Spinal cord (tissue), 9 donors: ENCODE measurements at regions not wholly inside any gene's neighbourhood (a gene's known extent, or its start where the extent isn't known, plus 50 kb on each side); places are given as distances from the start of the nearest gene placed in this dataset.

Experiments used
- DNase-seq, 6 donors: peaks; one replicate each; pipeline versions ENCODE4 v3.0.0 to v3.0.0-alpha.2; 2013 to 2015; ENCODE audit warnings: low spot score in 6 of 6, low read depth in 4 of 6
- H3K27ac ChIP-seq: one replicate; pipeline ENCODE4 v1.5.1; 2013; ENCODE audit warnings: low read depth, low read length, control low read depth
- H3K27me3 ChIP-seq: one replicate; pipeline ENCODE4 v1.6.1; 2013; ENCODE audit warnings: low read length; ENCODE audit not compliant: control insufficient read depth, insufficient read depth
- H3K36me3 ChIP-seq: one replicate; pipeline ENCODE4 v1.6.1; 2013; ENCODE audit warnings: low read length; ENCODE audit not compliant: control insufficient read depth, insufficient read depth
- H3K4me1 ChIP-seq: one replicate; pipeline ENCODE4 v1.6.1; 2013; ENCODE audit warnings: low read length; ENCODE audit not compliant: control insufficient read depth, insufficient read depth
- H3K4me3 ChIP-seq: one replicate; pipeline ENCODE4 v1.5.1; 2013; ENCODE audit warnings: low read depth, low read length, control low read depth
- H3K9me3 ChIP-seq: one replicate; pipeline ENCODE4 v1.6.1; 2013; ENCODE audit warnings: low read length; ENCODE audit not compliant: control insufficient read depth, insufficient read depth
- WGBS: methylation state at CpG from one replicate; pipeline ENCODE4 v1.1.5; 2013; ENCODE audit warnings: missing lambda C conversion rate; ENCODE audit not compliant: insufficient coverage; 5-methylcytosine and 5-hydroxymethylcytosine counted together
- donor health status: healthy.

DNA sequence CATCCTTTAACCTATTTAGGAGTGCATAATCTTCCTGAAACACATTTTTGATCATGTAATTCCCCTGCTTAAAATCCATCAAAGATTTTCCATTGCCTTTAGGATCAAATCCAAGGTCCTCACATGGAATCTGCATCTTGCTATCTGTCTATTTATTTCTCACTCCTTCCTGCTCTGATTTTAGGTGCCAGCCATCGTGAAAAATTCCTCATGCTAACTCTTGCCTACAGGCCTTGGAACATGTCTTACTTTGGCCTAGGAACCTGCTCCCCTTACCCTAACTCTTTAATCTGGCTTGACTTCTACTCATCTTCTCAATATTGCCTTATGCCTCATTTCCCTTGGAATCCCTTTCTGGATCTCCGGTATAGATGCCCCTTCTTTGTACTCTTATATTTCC is 1074.3 kb downstream of the TTLL7 start:
- peak in 1 of 6 donors; percentile 59 for DNase-seq
- Histone ChIP-seq H3K27me3 (no peaks in the 10 kb centered on the region), H3K36me3 (no peaks in the 10 kb centered on the region), H3K27ac (no peak overlapping the region), H3K4me3 (no peak overlapping the region), H3K9me3 (peaks cover 2% of the 10 kb centered on the region), H3K4me1 (no peaks in the 10 kb centered on the region)
- WGBS = 91% methylated on average over 2 of the region's 2 CpGs

DNA sequence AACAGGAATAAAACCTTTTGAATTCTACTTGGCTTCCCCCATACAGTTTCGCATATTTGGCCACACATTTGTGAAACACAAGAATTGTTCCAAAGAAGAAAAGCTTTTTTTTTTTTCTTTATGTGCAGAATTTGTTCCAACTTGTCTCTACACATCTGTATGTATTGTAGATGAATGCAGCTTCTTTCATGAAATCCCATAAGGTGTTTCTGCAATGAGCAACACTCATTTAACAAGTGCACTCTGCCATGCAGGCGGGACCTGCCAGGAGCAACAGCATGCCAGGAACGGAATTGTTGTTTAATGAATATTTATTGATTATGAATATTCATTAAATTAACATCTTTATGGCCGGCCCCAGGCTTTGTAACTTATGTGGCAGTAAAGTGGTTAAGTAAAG is 1075.0 kb downstream of the TTLL7 start:
- Histone ChIP-seq H3K4me1 (no peaks in the 10 kb centered on the region), H3K36me3 (no peaks in the 10 kb centered on the region), H3K27me3 (no peaks in the 10 kb centered on the region), H3K9me3 (peaks cover 2% of the 10 kb centered on the region), H3K4me3 (no peak overlapping the region), H3K27ac (no peak overlapping the region)
- WGBS = no CpG with 5 or more reads among the region's 4 CpGs
- DNase-seq = peak in 1 of 6 donors; percentile 75

DNA sequence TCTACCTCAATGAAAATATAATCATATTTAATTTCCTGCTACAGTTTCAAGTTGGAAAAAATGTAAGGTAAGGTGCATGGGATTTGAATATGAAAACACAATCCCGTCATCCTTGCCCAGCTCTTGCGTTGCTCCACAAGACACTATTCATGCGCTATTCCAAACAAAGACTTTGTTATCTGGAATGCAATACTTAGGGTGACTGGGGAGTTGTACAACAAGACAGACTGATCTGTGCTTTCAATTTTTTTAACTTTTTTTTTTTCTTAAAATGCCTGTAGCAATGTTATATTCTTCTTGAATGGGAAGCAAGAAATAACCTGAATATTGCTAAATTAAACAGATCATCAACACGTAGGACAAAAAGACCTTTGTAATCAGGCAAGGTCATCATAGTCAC is 1077.2 kb downstream of the TTLL7 start:
- Histone ChIP-seq H3K4me1 (no peaks in the 10 kb centered on the region), H3K4me3 (no peak overlapping the region), H3K27ac (no peak overlapping the region), H3K9me3 (no peaks in the 10 kb centered on the region), H3K27me3 (no peaks in the 10 kb centered on the region), H3K36me3 (no peaks in the 10 kb centered on the region)
- no peak for DNase-seq
- WGBS = no CpG with 5 or more reads among the region's 4 CpGs

DNA sequence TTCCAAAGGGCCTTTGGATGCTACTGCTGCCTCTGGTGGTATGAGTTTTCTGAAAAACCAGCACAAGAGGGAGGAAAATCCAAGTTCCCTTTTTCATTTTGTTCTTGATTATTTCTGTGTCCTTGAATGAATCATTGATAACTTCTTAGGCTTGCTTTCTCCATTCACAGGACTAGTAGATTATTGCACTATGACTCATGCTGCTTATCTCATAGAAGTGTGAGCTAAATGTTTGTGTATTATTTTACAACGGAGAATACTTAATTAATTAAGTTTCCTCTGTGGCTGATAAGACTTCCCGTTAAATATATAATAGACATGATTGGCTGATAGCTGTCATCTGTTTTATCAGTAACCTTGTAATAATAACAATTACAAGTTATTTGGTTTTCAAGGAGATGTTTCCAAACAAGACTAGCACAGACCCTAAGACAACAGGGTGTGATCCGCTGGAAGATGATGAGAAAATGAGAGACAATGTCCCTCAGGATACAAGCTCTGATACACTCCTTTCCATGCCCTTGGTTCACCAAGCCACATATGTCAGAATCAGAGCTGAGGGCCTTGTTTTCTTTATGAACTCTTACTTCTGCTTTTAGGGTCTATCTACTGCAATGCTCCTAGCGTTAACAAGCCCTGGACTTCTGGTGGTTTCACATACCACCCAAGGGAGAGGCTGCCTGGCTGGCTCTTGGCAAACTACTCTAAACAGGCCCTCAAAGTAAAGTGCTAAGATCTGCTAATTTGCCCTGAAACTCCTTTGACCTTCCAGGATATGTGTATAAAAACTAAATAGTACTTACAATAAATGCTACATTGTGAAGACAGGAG is 1078.3 kb downstream of the TTLL7 start:
- no peaks in the 10 kb centered on the region for H3K36me3 ChIP-seq
- H3K4me3 ChIP-seq = no peak overlapping the region
- no peaks in the 10 kb centered on the region for H3K27me3 ChIP-seq
- H3K4me1 ChIP-seq = no peaks in the 10 kb centered on the region
- 100% methylated on average over 1 of the region's 4 CpGs for WGBS
- DNase-seq = no peak
- H3K27ac ChIP-seq = no peak overlapping the region
- H3K9me3 ChIP-seq = no peaks in the 10 kb centered on the region

DNA sequence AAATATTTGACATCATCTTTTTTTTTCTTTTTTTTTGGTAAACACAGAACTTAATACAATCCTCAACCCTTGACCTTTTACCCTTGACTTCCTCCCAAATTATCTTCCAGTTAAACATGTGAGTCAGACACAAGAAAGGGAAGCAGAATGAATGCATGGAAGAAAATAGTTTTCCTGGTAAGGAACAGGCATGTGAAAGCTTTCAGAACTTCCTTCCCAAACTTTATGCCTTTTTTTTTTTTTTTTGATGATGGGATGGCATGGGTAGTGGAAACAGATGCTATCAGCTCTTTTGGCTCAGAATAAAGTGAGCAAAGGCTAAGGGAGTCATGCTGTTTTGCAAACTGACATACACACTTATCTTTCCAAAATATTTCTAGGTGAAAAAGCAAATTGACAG is 1079.1 kb downstream of the TTLL7 start:
- no peaks in the 10 kb centered on the region for H3K4me1 ChIP-seq
- DNase-seq = peak in 1 of 6 donors; percentile 62
- H3K9me3 ChIP-seq = no peaks in the 10 kb centered on the region
- no peak overlapping the region for H3K27ac ChIP-seq
- no peaks in the 10 kb centered on the region for H3K36me3 ChIP-seq
- H3K27me3 ChIP-seq = no peaks in the 10 kb centered on the region
- H3K4me3 ChIP-seq = no peak overlapping the region

DNA sequence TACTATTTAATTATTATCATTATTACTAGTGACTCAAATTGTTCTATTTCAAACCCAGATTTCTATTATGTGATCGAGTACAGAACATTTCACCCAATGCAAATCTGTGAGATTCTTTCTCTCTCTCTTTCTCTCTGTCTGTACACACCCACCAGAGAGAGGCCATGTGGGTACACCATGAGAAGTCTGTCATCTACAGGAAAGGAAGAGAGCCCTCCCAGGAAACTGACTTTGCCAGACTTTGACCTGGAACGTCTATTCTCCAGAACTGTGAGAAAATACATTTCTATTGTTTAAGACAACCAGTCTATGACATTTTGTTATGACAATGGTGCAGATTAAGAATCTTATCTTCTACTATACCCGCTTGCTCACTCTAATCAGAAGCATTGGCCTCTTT is 1091.6 kb downstream of the TTLL7 start:
- Histone ChIP-seq H3K4me1 (no peaks in the 10 kb centered on the region), H3K36me3 (no peaks in the 10 kb centered on the region), H3K27me3 (no peaks in the 10 kb centered on the region), H3K9me3 (peaks cover 2% of the 10 kb centered on the region), H3K4me3 (no peak overlapping the region), H3K27ac (no peak overlapping the region)
- DNase-seq = no peak
- WGBS = no CpG with 5 or more reads among the region's 3 CpGs

DNA sequence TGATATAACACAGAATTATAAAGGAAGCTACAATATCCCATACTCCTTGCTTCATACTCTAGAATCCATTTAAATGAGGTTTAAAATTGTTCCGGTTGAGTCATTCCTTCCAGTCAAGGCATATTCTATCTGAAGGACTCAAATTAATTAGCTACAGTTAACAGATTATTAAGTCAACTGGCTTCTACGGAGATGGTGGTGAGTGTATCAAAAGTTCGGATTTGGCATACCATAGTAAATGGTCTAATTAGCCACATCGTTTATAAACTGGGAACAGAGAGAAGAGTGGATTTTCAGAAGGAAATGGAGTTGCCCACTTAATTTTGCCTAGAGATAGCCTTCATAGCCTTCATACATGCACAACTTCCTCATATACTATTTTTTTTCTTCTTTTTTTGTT is 1095.3 kb downstream of the TTLL7 start:
- no peaks in the 10 kb centered on the region for H3K9me3 ChIP-seq
- H3K4me3 ChIP-seq = no peak overlapping the region
- H3K36me3 ChIP-seq = no peaks in the 10 kb centered on the region
- no CpG with 5 or more reads among the region's 4 CpGs for WGBS
- H3K4me1 ChIP-seq = no peaks in the 10 kb centered on the region
- no peak overlapping the region for H3K27ac ChIP-seq
- no peaks in the 10 kb centered on the region for H3K27me3 ChIP-seq
- DNase-seq = no peak

DNA sequence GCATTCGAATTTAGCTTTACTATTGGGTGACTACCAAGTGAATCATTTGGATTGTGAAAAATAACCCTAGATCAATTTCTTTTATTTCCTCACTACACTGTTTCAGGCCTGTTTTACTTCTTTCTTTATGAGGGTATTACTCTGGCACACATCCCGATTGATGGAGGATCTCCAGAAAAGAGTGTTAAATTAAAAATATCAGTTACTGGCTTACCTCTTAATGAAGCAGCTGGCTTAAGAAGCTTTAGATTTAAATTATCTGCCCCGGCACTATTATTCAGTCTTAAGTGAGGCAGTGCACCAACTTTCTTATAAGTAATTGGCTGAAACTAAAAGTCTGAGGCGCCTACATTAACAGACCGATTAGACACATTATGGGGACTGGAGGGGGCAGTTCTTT is 1097.4 kb downstream of the TTLL7 start:
- WGBS = no CpG with 5 or more reads among the region's 5 CpGs
- Histone ChIP-seq H3K27me3 (no peaks in the 10 kb centered on the region), H3K9me3 (no peaks in the 10 kb centered on the region), H3K4me3 (no peak overlapping the region), H3K36me3 (no peaks in the 10 kb centered on the region), H3K27ac (no peak overlapping the region), H3K4me1 (no peaks in the 10 kb centered on the region)
- DNase-seq = peak in 2 of 6 donors; percentile 44 to 68

DNA sequence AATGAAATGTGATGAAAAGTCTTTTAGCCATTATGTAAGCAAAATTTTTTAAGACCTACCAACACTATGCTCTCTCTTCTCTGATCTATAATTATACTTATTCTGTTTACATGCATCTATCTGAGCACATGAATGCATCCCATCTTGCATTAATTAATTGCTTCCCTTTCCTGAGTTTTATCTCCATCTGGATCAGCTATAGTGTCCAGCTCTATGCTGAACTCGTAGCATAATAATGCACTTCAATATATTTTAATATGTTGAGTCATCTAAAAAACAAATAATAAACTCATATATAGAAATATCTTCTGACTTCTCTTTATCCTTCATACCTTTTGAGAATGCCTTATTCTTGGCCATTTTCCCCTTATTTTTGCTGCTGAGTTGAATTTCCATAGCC is 1097.8 kb downstream of the TTLL7 start:
- Histone ChIP-seq H3K4me3 (no peak overlapping the region), H3K36me3 (no peaks in the 10 kb centered on the region), H3K4me1 (no peaks in the 10 kb centered on the region), H3K27me3 (no peaks in the 10 kb centered on the region), H3K9me3 (no peaks in the 10 kb centered on the region), H3K27ac (no peak overlapping the region)
- WGBS = no CpG with 5 or more reads among the region's 1 CpG
- no peak for DNase-seq

DNA sequence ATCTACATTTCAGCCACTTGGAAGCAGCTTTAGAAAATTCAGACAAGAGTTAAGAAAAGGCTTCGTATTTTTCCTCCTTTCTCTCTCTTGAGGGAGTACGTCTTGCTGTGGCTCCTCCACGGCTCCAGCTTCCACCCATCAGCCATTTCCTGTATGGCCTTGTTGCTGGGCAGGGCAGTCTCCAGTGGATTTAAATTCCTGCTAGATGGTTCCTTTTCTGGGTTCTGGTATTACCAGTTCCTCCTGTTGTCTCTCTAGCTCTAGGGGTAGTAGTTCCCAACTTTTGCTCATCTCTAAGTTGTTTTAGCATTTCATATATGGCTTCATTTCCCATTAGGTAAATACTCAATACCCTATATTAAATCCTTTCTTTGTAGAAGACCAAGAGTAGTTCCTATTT is 1098.3 kb downstream of the ADGRL2 start:
- H3K4me3 ChIP-seq = no peak overlapping the region
- H3K27me3 ChIP-seq = no peaks in the 10 kb centered on the region
- H3K9me3 ChIP-seq = no peaks in the 10 kb centered on the region
- 75% methylated on average over 1 of the region's 3 CpGs for WGBS
- DNase-seq = no peak
- H3K4me1 ChIP-seq = no peaks in the 10 kb centered on the region
- H3K36me3 ChIP-seq = no peaks in the 10 kb centered on the region
- no peak overlapping the region for H3K27ac ChIP-seq
